DMS153 (cell line): ENCODE measurements at regions not wholly inside any gene's neighbourhood (a gene's known extent, or its start where the extent isn't known, plus 50 kb on each side); places are given as distances from the start of the nearest gene placed in this dataset.

Source experiments
- DNase-seq: peaks from one replicate; lab custom pipeline; 2025; lab: John Stamatoyannopoulos, UW

- DNase-seq = no peak
These were observed 266.5 kb upstream of the PSMD7 start for GRCh38 chr16:74030000-74030706.

GRCh38 chr16:74029115-74029792 is 267.4 kb upstream of the PSMD7 start:
- DNase-seq = peak; percentile 87

- DNase-seq = no peak
These were observed 270.0 kb upstream of the PSMD7 start for GRCh38 chr16:74026373-74027281.

- DNase-seq = no peak
These were observed 271.7 kb upstream of the PSMD7 start for GRCh38 chr16:74024953-74025352.

- DNase-seq = no peak
These were observed 276.4 kb upstream of the PSMD7 start for GRCh38 chr16:74020095-74020670.

GRCh38 chr16:74019612-74020011 is 277.0 kb upstream of the PSMD7 start:
- DNase-seq = peak; percentile 70

GRCh38 chr16:74015953-74016352 is 280.7 kb upstream of the PSMD7 start:
- no peak for DNase-seq

- DNase-seq = no peak
These were observed 297.9 kb upstream of the PSMD7 start for GRCh38 chr16:73998707-73999106.

- no peak for DNase-seq
These were observed 298.6 kb upstream of the PSMD7 start for GRCh38 chr16:73997971-73998370.

- DNase-seq = no peak
These were observed 299.3 kb upstream of the PSMD7 start for GRCh38 chr16:73997340-73997711.

GRCh38 chr16:73996624-73997339 is 299.8 kb upstream of the PSMD7 start:
- DNase-seq = peak; percentile 94

- no peak for DNase-seq
These were observed 302.7 kb upstream of the PSMD7 start for GRCh38 chr16:73993878-73994277.

- DNase-seq = no peak
These were observed 318.2 kb upstream of the PSMD7 start for GRCh38 chr16:73978407-73978784.

GRCh38 chr16:73976644-73977043 is 320.0 kb upstream of the PSMD7 start:
- no peak for DNase-seq

GRCh38 chr16:73973174-73973573 is 323.4 kb upstream of the PSMD7 start:
- no peak for DNase-seq

- no peak for DNase-seq
These were observed 329.8 kb upstream of the PSMD7 start for GRCh38 chr16:73966851-73967250.

- DNase-seq = no peak
These were observed 331.0 kb upstream of the PSMD7 start for GRCh38 chr16:73965591-73965990.

- peak; percentile 49 for DNase-seq
These were observed 339.8 kb upstream of the PSMD7 start for GRCh38 chr16:73956587-73957494.

GRCh38 chr16:73955702-73956101 is 340.9 kb upstream of the PSMD7 start:
- DNase-seq = no peak

- DNase-seq = no peak
These were observed 341.4 kb upstream of the PSMD7 start for GRCh38 chr16:73955255-73955654.

- no peak for DNase-seq
These were observed 345.1 kb upstream of the PSMD7 start for GRCh38 chr16:73951481-73951880.
